Fibroblast of skin of abdomen (primary cell): ENCODE measurements at regions not wholly inside any gene's neighbourhood (a gene's known extent, or its start where the extent isn't known, plus 50 kb on each side); places are given as distances from the start of the nearest gene placed in this dataset.

Experiments used
- DNase-seq: peaks from one replicate; pipeline ENCODE4 v3.0.0-alpha.2; 2013

GRCh38 chr13:111540486-111540885, 220.0 kb downstream of the TEX29 start:
- no peak for DNase-seq

- DNase-seq: no peak
Observed at GRCh38 chr13:111541345-111541744, 220.9 kb downstream of the TEX29 start.

- no peak for DNase-seq
Observed at GRCh38 chr13:111541752-111542529, 221.5 kb downstream of the TEX29 start.

- DNase-seq: no peak
Observed at GRCh38 chr13:111542530-111543341, 222.3 kb downstream of the TEX29 start.

- no peak for DNase-seq
Observed at GRCh38 chr13:111546921-111547675, 226.7 kb downstream of the TEX29 start.

GRCh38 chr13:111547726-111548273, 227.4 kb downstream of the TEX29 start:
- no peak for DNase-seq

- no peak for DNase-seq
Observed at GRCh38 chr13:111548301-111548700, 227.9 kb downstream of the TEX29 start.

- no peak for DNase-seq
Observed at GRCh38 chr13:111548805-111549204, 228.4 kb downstream of the TEX29 start.

- DNase-seq: no peak
Observed at GRCh38 chr13:111549464-111549863, 229.0 kb downstream of the TEX29 start.

GRCh38 chr13:111550062-111550461, 229.6 kb downstream of the TEX29 start:
- DNase-seq: no peak

- no peak for DNase-seq
Observed at GRCh38 chr13:111551204-111551820, 230.9 kb downstream of the TEX29 start.

- DNase-seq: no peak
Observed at GRCh38 chr13:111552891-111553655, 232.6 kb downstream of the TEX29 start.

- DNase-seq: no peak
Observed at GRCh38 chr13:111554539-111555267, 234.3 kb downstream of the TEX29 start.

- DNase-seq: no peak
Observed at GRCh38 chr13:111555268-111555808, 234.9 kb downstream of the TEX29 start.

GRCh38 chr13:111555903-111556302, 235.5 kb downstream of the TEX29 start:
- no peak for DNase-seq

- no peak for DNase-seq
Observed at GRCh38 chr13:111556496-111556895, 236.1 kb downstream of the TEX29 start.

- DNase-seq: no peak
Observed at GRCh38 chr13:111557921-111558699, 237.7 kb downstream of the TEX29 start.

GRCh38 chr13:111558700-111559088, 238.3 kb downstream of the TEX29 start:
- DNase-seq: no peak

- no peak for DNase-seq
Observed at GRCh38 chr13:111559612-111560403, 239.4 kb downstream of the TEX29 start.
